Stimulated activated CD4-positive, alpha-beta T cell treated with anti-CD3 and anti-CD28 coated beads, Interleukin-4, amount 100 ng/mL, for 4 hours (primary cell): ENCODE measurements at regions not wholly inside any gene's neighbourhood (a gene's known extent, or its start where the extent isn't known, plus 50 kb on each side); places are given as distances from the start of the nearest gene placed in this dataset.
A peak's percentile ranks its signal among the peaks of the same experiment; 100 is the strongest.
"Not testable (repeated sequence)": the region's sequence is repeated elsewhere in the genome, so short reads cannot be mapped to it uniquely, and the experiment has no call there.

Experiments
- DNase-seq, 2 experiments: peaks; one replicate each; pipeline ENCODE4 v3.0.0-alpha.2; 2020

DNA sequence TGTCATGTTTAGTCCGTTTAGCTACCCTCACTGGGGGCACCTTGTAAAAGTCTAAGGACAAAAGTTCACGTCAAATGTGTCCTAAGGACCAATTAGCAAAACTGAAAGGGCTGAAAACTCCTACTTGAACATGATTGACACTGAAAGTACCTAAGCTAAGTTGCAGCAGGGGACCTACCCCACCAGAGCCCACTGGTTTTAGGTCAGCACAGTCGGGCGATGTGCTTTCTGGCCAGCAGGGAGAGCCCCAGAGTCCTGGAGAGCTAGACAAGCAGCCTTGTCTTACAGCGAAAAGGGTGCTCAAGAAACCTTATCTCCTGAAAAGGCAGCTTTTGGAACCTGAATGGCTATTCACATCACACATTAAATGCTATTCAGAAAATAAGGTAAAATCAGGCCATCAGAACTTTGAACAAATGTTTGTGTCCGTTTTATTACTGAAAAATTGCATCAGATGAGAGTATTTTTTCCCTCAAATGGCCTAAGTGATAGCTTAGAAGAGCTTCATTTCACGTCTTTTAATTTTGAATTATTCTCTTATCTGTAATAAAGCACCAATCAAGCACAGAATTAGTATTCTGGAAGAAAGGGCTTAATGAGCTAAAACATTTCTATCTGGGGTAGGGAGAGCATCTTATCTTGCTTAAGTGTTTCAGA is 52.2 kb upstream of the MKI67 start:
- DNase-seq, result peak; percentile 14 to 29

DNA sequence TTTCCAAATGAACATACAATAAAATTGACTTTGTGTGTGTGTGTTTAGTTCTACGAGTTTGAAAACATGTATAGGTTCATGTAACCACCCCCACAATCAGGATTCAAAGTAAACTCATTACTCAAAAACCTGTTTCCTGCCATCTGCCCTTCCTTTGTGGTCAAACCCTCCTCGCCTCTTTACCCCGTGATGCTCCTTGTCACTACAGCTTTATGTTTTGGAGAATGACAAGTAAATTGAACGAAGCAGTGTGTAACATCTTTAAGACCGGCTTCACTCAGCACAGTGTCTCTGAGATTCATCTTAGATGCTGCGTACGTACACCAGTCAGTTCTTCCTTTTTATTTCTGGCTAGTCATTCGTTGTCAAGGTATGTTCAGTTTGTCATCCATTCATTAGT is 54.6 kb upstream of the MKI67 start:
- DNase-seq, result peak in 1 of 2 experiments; percentile 26

DNA sequence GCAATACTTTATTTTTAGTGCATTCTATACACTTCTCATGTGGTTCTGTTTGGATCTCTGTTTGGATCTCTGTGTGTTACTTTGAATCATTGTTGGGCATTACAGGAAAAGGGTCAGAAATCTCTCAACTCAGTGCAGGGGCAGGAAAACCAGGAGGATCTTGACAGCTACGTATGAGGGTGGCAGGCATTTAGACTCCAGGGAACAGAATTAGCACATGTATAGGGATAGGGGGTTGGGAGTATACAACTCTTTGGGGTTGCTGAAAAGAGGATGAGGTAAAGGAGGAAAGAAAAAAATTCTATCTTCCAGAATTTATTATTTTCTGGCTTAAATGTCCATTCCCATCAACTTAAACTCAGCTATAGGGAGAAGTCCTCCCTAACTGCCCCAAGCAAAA is 59.4 kb upstream of the MKI67 start:
- DNase-seq, result no peak

DNA sequence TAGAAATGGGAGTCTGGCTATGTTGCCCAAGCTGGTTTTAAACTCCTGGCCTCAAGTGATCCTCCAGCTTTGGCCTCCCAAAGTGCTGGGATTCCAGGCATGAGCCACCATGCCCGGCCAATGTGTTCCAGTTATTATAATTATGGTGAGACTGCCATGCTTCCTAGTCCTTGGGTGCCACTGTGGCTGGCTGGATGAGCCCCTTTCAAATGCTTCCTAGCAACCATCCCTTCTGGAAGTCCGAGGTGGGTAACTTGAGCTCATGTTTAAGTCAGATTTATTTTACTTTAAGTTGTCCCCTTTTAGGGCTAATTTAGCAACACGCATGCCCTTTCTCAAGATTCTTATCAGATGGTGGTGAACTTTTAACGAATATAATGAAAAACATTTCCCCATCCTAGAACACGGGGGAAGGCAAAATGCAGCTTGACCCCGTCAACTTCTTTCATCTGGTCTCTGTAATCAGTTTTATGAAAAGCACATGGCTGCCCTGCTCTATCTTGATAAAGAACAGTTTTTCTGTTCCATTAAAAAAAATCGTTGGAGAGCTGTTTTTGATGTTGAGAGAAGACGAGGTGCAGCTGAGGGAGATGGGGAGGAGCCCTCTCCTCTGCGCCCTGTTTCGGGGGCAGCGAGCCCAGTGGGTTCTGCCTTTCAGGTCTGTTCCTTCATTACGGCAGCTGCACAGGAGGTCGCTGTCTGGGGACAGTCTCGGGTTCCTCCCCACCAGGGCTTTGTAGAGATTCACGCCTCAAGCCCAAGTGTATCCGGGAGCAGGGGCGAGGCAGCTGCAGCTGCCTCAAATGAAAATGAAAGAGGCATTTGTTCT is 61.0 kb upstream of the MKI67 start:
- DNase-seq, result peak in 1 of 2 experiments; percentile 7

DNA sequence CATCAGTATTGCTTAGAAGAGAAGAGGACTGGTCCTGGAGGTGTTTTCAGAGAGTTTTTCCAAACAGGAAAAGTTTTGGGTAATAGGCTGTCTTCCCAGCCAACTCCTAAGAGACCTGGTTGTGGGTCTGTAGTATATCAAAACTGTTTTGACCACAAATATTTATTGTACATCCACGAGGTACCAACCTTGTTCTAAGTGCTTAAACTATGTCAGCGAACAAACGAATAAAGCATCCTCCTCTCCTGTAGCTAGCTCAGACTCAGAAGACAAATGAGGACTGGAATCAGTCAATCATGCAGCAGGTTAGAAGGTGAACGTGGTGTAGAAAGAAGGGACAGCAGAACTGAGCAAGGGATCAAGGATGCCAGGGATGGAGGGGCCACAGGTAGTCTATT is 61.6 kb upstream of the MKI67 start:
- DNase-seq, result no peak

DNA sequence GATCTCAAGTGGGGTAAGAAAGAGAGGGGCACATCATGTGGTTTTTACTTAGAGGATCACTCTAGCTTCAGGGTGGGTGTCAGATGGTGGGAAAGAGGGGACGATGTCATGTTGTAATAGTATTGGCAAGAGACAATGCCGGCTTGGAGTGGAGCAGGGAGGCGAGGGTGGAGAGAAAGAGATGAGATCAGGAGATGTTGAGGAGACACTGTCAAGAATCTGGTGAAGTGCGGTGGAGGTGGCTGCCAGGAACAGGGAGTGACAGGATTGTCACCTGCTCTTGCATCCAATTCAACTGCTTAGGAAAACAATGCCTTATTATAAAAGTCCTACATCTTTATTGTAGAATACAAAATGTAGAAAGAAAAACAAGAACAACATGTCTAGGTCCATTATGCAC is 63.0 kb upstream of the MKI67 start:
- DNase-seq, result no peak

DNA sequence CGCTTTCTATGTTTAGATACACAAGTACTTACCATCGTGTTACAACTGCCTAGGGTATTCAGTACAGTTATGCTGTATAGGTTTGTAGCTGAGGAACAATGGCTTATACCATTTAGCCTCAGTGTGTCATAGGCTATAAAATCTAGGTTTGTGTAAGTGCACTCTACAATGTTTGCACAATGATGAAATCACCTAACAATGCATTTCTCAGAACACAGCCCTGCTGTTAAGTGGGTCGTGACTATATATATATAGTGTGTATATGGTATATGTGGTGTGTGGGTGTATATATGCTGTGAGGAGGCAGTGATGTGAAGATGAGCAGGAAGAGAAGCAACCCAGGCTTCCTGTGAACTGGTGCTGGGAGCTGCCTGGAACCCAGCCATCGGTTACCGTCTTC is 65.6 kb upstream of the MKI67 start:
- DNase-seq, result no peak

DNA sequence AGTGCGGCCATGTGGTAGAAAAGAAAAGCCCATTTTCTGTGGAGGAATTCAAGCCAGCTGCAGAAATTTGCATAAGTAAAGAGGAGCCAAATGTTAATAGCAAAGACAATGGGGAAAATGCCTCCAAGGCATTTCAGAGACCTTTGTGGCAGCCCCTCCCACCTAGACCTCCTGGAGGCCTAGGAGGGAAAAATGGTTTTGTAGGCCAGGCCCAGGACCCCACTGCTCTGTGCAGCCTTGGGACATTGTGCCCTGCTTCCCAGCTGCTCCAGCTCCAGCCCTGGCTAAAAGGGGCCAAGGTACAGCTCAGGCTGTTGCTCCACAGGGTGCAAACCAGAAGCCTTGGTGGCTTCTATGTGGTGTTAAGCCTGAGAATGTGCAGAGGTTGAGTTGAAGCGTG is 75.6 kb upstream of the MKI67 start:
- DNase-seq, result not testable (repeated sequence)

DNA sequence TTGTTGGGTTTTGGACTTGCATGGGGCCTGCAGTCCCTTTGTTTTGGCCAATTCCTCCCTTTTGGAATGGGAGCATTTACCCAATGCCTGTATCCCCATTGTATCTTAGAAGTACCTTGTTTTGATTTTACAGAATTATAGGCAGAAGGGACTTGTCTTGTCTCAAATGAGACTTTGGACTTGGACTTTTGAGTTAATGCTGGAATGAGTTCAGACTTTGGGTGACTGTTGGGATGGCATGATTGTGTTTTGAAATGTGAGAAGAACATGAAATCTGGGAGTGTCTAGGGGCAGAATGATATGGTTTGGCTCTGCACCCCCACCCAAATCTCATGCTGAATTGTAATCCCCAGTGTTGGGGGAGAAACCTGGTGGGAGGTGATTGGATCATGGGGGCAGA is 76.8 kb upstream of the MKI67 start:
- DNase-seq, result no peak

DNA sequence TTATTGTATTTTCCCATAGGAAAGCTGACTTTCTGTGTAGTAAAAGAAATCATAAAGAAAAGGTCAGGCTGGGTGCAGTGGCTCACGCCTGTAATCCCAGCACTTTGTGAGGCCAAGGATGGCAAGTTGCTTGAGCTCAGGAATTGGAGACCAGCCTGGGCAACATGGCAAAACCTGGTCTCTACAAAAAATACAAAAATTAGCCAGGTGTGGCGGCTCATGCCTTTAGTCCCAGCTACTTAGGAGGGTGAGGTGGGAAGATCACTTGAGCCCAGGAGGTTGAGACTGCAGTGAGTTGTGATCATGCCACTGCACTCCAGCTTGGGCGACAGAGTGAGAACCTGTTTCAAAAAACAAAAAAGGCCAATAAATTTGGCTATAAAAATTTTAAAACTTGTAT is 79.4 kb upstream of the MKI67 start:
- DNase-seq, result not testable (repeated sequence)

DNA sequence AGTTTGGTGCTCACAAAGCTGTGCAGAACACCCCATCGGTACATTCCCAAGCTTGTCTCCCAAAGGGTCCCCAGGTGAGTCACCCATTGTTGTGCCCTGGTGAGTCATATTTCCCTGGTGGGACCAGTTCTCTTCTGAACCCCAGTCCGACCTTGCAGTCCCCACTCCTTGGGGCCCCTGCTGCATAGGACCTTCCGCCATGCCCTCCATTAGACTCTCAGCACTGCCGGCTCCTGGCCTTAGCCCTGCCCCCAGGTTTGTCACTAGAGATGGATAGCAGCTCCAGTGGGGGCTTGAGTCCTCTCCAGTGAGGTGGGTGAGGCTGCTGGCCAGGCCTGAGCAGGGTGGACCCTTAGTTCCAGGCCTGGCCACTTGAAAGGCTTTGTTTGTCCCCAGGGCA is 80.5 kb upstream of the MKI67 start:
- no peak for DNase-seq

DNA sequence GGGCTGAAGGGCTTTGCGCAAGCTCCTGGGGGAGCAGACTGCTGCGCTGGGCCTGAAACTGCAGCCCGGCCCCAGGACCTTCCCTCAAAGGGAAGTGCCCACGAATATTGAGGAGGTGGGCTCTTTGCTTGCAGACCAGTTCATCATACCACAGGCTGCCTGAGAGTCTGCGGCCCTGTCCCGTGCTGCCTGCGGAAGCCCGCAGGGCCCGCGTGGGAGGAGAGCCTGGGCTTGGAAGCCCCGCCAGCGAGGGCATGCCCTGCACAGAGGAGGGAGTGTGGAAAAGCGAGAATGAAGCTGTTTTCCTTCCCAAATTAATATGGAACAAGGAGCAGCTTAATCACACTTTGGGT is 83.6 kb upstream of the MKI67 start:
- no peak for DNase-seq

DNA sequence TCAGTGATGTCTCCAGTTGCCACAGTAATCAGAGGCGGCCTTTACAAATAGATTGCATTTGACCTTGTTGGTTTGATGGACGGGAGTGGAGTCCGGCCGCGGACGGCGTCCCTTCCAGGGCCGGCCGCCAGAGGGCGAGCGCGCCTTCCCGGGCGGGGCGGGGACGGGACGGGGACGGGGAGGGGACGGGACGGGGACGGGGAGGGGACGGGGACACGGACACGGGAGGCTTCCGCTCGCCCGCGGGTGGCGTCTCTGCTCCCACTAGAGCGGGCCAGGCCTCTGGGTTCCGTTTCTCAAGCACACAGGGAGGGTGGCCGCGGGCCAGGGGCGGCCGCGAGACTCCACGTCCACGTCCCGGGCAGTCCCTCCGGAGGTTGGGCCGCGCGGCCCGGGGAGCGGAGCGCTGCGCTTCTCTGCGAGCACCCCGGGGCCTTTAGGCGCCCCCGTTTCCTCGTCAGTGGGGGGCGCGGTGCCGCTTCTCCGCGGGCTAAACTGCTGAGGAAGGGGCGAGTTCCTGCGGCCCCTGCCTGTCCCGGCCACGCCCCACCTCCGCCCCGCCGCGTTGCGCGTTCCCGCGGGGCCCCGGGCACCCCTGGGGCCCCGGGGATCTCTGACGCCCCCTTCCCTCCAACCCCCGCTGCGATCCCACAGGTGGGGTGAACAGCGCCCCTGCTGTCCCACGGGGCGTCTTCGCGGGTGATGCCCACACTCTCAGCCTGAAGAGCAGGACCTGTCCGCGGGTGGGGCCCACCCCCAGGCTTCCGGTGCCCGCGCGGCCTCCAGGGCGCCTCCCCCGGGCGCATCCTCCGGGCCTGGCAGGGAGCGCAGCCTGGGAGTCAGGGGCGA is 84.2 kb upstream of the MKI67 start:
- peak; percentile 64 to 74 for DNase-seq

DNA sequence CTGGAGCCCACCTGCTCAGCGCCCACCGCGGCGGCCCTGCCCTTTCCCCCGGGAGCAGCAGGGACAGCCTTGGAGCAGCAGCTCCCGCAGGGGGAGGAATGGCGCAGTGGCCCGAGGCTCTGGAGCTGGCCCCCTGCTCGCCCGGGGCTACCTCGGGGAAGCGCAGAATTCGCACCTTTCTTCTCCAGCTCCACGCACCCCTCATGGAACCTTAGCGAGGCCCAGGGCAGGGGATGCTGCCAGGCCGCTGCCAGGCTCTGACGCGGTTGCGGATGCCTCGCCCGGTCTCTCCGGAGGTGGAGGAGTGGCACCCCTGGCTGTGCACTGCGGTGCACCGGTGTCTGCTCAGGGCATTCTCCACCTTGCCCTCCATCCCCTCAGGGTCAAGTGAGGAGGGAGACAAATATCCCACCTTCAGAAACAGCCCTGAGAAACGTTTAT is 84.9 kb upstream of the MKI67 start:
- DNase-seq, result no peak

DNA sequence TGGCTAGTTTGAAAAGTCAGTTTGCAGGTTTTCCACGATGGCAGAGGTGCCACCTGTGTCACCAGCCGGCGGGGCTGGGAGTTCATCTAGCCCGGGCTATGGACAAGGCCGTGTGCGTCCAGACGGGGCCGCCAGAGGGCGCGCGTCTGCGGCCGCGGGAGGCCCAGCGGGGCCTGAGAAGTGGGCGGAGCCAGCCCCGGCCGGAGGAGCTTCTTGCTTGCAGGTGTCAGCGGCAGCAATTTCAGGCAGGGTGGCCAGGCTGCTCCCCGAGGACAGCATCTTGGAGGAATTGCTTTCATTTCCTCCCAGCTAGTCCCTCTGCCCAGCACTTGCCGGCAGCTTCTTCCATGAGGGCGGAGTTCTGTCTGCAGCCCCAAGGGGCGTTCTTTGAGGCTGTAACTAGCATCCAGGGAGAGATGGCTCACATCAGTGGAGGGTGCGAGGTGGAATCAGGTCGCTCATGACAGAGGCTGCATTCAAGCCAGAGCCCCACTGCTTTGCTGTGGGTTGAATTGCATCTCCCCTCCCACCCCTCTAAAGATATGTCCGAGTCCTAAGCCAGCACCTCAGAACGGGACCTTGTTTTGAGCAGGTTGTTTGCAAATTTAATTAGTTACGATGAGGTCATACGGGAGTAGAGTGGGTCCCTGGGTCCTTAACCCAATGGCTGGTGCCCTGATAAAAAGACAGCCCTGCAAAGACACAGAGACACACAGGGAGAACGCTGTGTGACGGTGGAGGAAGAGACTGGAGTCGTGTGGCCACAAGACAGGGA is 85.9 kb upstream of the MKI67 start:
- peak; percentile 77 to 82 for DNase-seq

DNA sequence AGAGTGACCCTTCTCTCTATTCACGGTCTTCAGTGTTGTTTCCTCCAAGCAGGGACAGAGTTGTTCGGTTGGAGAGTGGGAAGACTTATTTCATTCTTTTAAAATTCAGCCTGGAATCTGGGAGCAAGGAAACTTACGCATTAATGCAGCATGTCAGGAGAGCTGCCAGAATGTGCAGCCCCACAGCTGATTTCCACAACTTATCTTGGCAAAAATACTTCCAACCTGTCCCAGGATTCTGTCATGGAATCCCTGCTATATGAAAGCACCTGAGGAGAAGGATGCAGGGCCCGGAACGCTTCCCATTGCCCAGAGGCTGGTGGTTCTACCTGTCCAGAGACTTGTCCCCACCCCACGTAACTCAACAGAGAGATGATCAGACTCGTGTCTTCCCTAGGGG is 86.9 kb upstream of the MKI67 start:
- DNase-seq, result no peak

DNA sequence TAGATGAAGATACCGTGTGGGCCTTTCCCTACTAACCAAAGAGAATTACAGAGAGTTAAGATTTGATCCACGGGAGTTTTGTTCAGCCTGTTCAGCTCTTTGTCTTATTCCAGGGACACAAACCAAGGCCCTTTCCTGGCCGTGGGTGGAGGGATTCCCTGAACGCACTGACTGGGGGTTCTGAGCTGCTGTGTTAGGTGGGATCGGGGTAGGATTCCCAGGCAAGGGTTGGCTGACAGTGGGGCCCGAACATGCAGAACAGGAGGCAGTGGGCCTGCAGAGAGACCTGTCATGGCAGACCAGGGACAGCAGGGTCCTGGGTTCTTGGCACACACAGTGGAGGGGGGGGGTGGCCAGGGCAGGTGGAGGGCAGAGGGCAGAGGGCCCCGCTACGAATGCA is 89.5 kb upstream of the MKI67 start:
- DNase-seq, result no peak

DNA sequence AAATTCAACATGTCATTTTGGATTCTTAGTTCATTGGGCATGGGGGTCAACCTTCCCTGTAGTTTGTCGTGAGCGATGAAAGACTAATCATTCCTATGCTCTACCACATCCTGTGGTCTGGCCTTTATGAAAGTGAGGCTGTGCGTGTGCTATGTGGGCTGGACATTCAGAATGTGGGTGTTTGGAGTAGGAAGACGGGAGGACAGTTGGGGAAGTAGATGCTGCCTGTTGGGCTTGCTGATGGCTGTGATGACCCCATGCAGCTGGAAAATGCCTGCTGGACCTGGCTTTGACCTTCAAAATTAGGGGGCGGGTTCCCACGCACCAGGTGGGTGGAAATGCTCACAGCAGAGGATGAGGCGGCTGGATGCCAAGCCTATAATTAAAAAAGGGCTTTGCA is 90.9 kb upstream of the MKI67 start:
- DNase-seq, result no peak

DNA sequence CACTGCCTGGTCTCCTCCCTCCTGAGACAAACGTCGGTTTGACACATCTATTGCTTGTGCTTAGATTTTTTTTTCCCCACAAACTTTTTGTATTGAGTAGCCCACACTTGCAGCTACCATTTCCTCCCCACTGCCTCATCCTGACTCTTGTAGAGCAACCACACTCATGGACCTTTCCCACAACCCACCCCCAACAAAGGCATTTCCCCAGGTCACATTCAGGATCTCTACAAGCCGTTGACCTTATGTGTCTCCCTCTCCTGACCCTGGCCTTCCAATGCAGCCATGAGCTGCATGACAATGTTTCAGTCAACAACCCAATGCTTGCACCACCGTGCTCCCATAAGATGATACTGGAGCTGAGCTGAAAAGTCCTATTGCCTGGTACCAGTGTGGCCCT is 91.9 kb upstream of the MKI67 start:
- no peak for DNase-seq

DNA sequence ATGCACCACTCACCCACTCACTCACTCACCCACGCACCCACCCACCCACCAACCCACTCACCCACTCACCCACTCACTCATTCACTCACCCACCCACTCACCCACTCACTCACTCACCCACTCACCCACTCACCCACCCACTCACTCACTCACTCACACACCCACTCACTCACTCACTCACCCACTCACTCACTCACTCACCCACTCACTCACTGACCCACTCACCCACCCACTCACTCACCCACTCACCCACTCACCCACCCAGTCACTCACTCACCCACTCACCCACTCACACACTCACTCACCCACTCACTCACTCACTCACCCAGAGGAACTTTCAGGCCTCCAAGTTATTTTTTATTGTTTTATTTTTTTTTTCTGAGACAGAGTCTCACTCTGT is 93.1 kb upstream of the MKI67 start:
- DNase-seq, result peak in 1 of 2 experiments; percentile 11

DNA sequence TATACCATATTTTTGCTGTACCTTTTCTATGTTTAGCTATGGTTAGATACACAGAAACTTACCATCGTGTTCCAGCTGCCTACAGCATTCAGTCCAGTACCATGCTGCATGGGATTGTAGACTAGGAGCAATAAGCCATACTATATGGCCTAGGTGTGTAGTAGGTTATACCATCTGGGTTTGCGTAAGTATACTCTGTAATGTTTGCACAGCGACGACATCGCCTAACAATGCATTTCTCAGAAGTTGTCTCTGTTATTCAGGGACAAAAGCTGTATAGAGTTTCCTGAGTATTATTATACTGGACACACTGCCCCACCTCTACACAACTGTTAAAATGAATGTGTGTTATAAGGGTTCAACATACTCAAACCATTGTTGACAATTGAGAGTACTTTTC is 93.8 kb upstream of the MKI67 start:
- no peak for DNase-seq

DNA sequence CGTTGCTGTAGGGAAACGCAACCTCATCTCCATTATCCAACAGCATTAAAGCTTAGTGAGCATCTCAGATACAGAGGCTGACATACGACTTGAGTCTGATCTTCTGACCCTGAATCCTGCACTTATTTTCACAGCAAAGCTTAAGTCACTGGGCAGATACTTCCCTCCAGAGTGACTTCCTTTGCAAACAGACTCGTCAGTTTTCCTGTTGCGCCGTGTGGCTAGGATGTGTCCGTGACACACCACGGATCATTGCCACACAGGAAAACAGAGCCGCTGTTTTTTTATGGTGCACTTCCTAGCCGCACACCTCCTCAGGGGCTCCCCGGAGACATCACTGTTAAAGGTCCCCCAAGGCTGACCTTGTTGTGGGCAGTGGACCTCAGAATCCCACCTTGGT is 94.9 kb upstream of the MKI67 start:
- DNase-seq, result no peak

DNA sequence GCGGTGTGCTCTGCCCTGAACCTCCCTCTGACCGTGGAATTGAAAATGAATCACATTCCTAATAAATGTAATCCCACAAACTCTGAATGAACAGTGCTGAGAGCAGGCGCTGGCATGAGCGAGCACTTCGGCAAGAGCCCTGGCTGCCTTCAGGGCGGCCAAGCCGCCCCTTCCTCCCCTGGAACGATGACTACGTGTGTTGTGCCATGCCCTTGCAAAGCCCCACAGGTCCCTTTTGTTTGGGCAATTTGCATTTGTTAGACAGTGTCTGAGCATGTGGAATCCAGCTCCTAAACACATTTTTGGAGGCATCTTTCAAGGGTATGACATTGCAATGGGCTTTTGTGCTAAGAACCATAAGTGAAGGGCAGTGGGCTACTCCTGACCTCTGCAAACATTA is 95.6 kb upstream of the MKI67 start:
- no peak for DNase-seq
